ENCODE measurements at regions not wholly inside any gene's neighbourhood (a gene's known extent, or its start where the extent isn't known, plus 50 kb on each side); places are given as distances from the start of the nearest gene placed in this dataset.

GRCh38 chr4:111214371-111214770 is 591.5 kb upstream of the PITX2 start:
- TF ChIP-seq POLR2A (IDR thresholded peaks at IDR 0.05; ENCODE audit: low read length) (no peak), GATA1 (IDR thresholded peaks at IDR 0.05; ENCODE audit: low read depth, low read length) (no peak)
